GM06990 (cell line): ENCODE measurements at regions not wholly inside any gene's neighbourhood (a gene's known extent, or its start where the extent isn't known, plus 50 kb on each side); places are given as distances from the start of the nearest gene placed in this dataset.

ENCODE experiments used
- DNase-seq: peaks from one replicate; pipeline ENCODE4 v3.0.0-alpha.2; 2011; ENCODE audit not compliant: insufficient read length; ENCODE audit errors: extremely low read depth
- H3K27me3 ChIP-seq: replicated peaks from 2 replicates; pipeline ENCODE4 v1.6.0; 2011; ENCODE audit warnings: low read length; ENCODE audit not compliant: control insufficient read depth, insufficient read depth
- H3K36me3 ChIP-seq: 2 replicates; pipeline ENCODE4 v1.5.1; 2011; ENCODE audit warnings: low read length; ENCODE audit not compliant: control insufficient read depth, insufficient read depth
- H3K4me3 ChIP-seq: replicated peaks from 2 replicates; pipeline ENCODE4 v1.5.1; 2011; ENCODE audit warnings: low read depth, mild to moderate bottlenecking, control low read depth, low read length
- CTCF ChIP-seq: IDR thresholded peaks from 2 replicates; pipeline ENCODE4 v1.5.1; 2011; ENCODE audit warnings: low read length, control low read depth, mild to moderate bottlenecking, inconsistent platforms; ENCODE audit not compliant: insufficient read depth, poor library complexity, severe bottlenecking

- DNase-seq, result no peak
- H3K4me3 ChIP-seq, result no peak overlapping the region
- H3K36me3 ChIP-seq, result no peaks in the 10 kb centered on the region
- TF ChIP-seq CTCF, result no peak
- H3K27me3 ChIP-seq, result no peaks in the 10 kb centered on the region
These were observed 234.2 kb upstream of the OPRM1 start for GRCh38 chr6:153804755-153805330.

GRCh38 chr6:153801917-153802316, 237.1 kb upstream of the OPRM1 start:
- no peaks in the 10 kb centered on the region for H3K27me3 ChIP-seq
- no peak for TF ChIP-seq CTCF

GRCh38 chr6:153800580-153801188, 238.4 kb upstream of the OPRM1 start:
- TF ChIP-seq CTCF, result no peak
- no peak for DNase-seq
- no peaks in the 10 kb centered on the region for H3K36me3 ChIP-seq
- H3K4me3 ChIP-seq, result no peak overlapping the region
- no peaks in the 10 kb centered on the region for H3K27me3 ChIP-seq

More at GRCh38 chr6:153801917-153802316, 237.1 kb upstream of the OPRM1 start:
- Histone ChIP-seq H3K36me3 (no peaks in the 10 kb centered on the region), H3K4me3 (no peak overlapping the region)
- no peak for DNase-seq

GRCh38 chr6:153790876-153791473, 248.1 kb upstream of the OPRM1 start:
- TF ChIP-seq CTCF, result peak; percentile 40
- DNase-seq, result no peak

GRCh38 chr6:153790048-153790447, 249.0 kb upstream of the OPRM1 start:
- TF ChIP-seq CTCF, result no peak
- no peak overlapping the region for H3K4me3 ChIP-seq
- H3K36me3 ChIP-seq, result no peaks in the 10 kb centered on the region
- H3K27me3 ChIP-seq, result no peaks in the 10 kb centered on the region
- DNase-seq, result no peak

More at GRCh38 chr6:153790876-153791473, 248.1 kb upstream of the OPRM1 start:
- Histone ChIP-seq H3K4me3 (no peak overlapping the region), H3K27me3 (no peaks in the 10 kb centered on the region), H3K36me3 (no peaks in the 10 kb centered on the region)
